MG63 (cell line): ENCODE measurements at regions not wholly inside any gene's neighbourhood (a gene's known extent, or its start where the extent isn't known, plus 50 kb on each side); places are given as distances from the start of the nearest gene placed in this dataset.
A peak's percentile ranks its signal among the peaks of the same experiment; 100 is the strongest.

Experiments
- DNase-seq: peaks from one replicate; pipeline ENCODE4 v3.0.0-alpha.2; 2020
- H3K27me3 ChIP-seq: fragments of 250-450 bp; sonication (Bioruptor Pico); 2 replicates; pipeline ENCODE4 v1.5.1; 2020; ENCODE audit warnings: mild to moderate bottlenecking, moderate library complexity
- H3K36me3 ChIP-seq: fragments of 250-450 bp; sonication (Bioruptor Pico); 2 replicates; pipeline ENCODE4 v1.5.1; 2020; ENCODE audit warnings: mild to moderate bottlenecking, moderate library complexity
- H3K4me3 ChIP-seq: fragments of 250-450 bp; sonication (Bioruptor Pico); 2 replicates; pipeline ENCODE4 v1.5.1; 2020; ENCODE audit warnings: mild to moderate bottlenecking, moderate library complexity
- H3K9me3 ChIP-seq: fragments of 250-450 bp; sonication (Bioruptor Pico); 2 replicates; pipeline ENCODE4 v1.5.1; 2020; ENCODE audit warnings: mild to moderate bottlenecking, moderate library complexity

GRCh38 chr14:73800970-73801515, 50.6 kb upstream of the PTGR2 start:
- Histone ChIP-seq H3K9me3 (no peaks in the 10 kb centered on the region), H3K4me3 (no peak overlapping the region), H3K36me3 (no peaks in the 10 kb centered on the region), H3K27me3 (no peaks in the 10 kb centered on the region)
- DNase-seq = no peak

- Histone ChIP-seq H3K36me3 (no peaks in the 10 kb centered on the region), H3K27me3 (no peaks in the 10 kb centered on the region), H3K9me3 (no peaks in the 10 kb centered on the region), H3K4me3 (no peak overlapping the region)
- no peak for DNase-seq
Observed at GRCh38 chr14:73797543-73798265, 53.9 kb upstream of the PTGR2 start.

- no peaks in the 10 kb centered on the region for H3K36me3 ChIP-seq
- no peaks in the 10 kb centered on the region for H3K27me3 ChIP-seq
- no peaks in the 10 kb centered on the region for H3K9me3 ChIP-seq
- H3K4me3 ChIP-seq = no peak overlapping the region
- no peak for DNase-seq
Observed at GRCh38 chr14:73796893-73797542, 54.6 kb upstream of the PTGR2 start.

GRCh38 chr14:73796415-73796814, 55.2 kb upstream of the PTGR2 start:
- no peaks in the 10 kb centered on the region for H3K9me3 ChIP-seq
- no peak for DNase-seq
- no peaks in the 10 kb centered on the region for H3K36me3 ChIP-seq
- H3K4me3 ChIP-seq = no peak overlapping the region
- H3K27me3 ChIP-seq = no peaks in the 10 kb centered on the region

GRCh38 chr14:73795974-73796373, 55.7 kb upstream of the PTGR2 start:
- Histone ChIP-seq H3K36me3 (no peaks in the 10 kb centered on the region), H3K9me3 (no peaks in the 10 kb centered on the region), H3K4me3 (no peak overlapping the region), H3K27me3 (no peaks in the 10 kb centered on the region)
- DNase-seq = peak; percentile 62

GRCh38 chr14:73795466-73795865, 56.2 kb upstream of the PTGR2 start:
- Histone ChIP-seq H3K9me3 (no peaks in the 10 kb centered on the region), H3K27me3 (no peaks in the 10 kb centered on the region), H3K36me3 (no peaks in the 10 kb centered on the region), H3K4me3 (no peak overlapping the region)
- no peak for DNase-seq

GRCh38 chr14:73794146-73794545, 57.5 kb upstream of the PTGR2 start:
- no peak for DNase-seq
- H3K36me3 ChIP-seq = no peaks in the 10 kb centered on the region
- no peaks in the 10 kb centered on the region for H3K27me3 ChIP-seq

GRCh38 chr14:73792481-73792880, 59.1 kb upstream of the PTGR2 start:
- no peak for DNase-seq
- no peak overlapping the region for H3K4me3 ChIP-seq
- H3K9me3 ChIP-seq = no peaks in the 10 kb centered on the region
- H3K36me3 ChIP-seq = no peaks in the 10 kb centered on the region
- no peaks in the 10 kb centered on the region for H3K27me3 ChIP-seq

More at GRCh38 chr14:73794146-73794545, 57.5 kb upstream of the PTGR2 start:
- no peaks in the 10 kb centered on the region for H3K9me3 ChIP-seq
- H3K4me3 ChIP-seq = no peak overlapping the region

GRCh38 chr14:73789989-73790581, 61.5 kb upstream of the PTGR2 start:
- Histone ChIP-seq H3K9me3 (no peaks in the 10 kb centered on the region), H3K4me3 (no peak overlapping the region)

GRCh38 chr14:73788701-73789551, 62.7 kb upstream of the PTGR2 start:
- Histone ChIP-seq H3K36me3 (no peaks in the 10 kb centered on the region), H3K4me3 (no peak overlapping the region), H3K27me3 (no peaks in the 10 kb centered on the region), H3K9me3 (no peaks in the 10 kb centered on the region)
- no peak for DNase-seq

More at GRCh38 chr14:73789989-73790581, 61.5 kb upstream of the PTGR2 start:
- no peaks in the 10 kb centered on the region for H3K36me3 ChIP-seq
- no peaks in the 10 kb centered on the region for H3K27me3 ChIP-seq
- peak; percentile 86 for DNase-seq

- H3K36me3 ChIP-seq = no peaks in the 10 kb centered on the region
- no peak for DNase-seq
- no peaks in the 10 kb centered on the region for H3K27me3 ChIP-seq
- no peaks in the 10 kb centered on the region for H3K9me3 ChIP-seq
- H3K4me3 ChIP-seq = no peak overlapping the region
Observed at GRCh38 chr14:73788317-73788598, 63.4 kb upstream of the PTGR2 start.

GRCh38 chr14:73787486-73788316, 63.9 kb upstream of the PTGR2 start:
- no peaks in the 10 kb centered on the region for H3K36me3 ChIP-seq
- H3K4me3 ChIP-seq = peak overlapping the region; percentile 57
- H3K9me3 ChIP-seq = no peaks in the 10 kb centered on the region
- no peaks in the 10 kb centered on the region for H3K27me3 ChIP-seq
- no peak for DNase-seq

- peak; percentile 54 for DNase-seq
- Histone ChIP-seq H3K4me3 (peak overlapping the region; percentile 57), H3K9me3 (no peaks in the 10 kb centered on the region), H3K36me3 (no peaks in the 10 kb centered on the region), H3K27me3 (no peaks in the 10 kb centered on the region)
Observed at GRCh38 chr14:73786636-73787485, 64.8 kb upstream of the PTGR2 start.

GRCh38 chr14:73785834-73786635, 65.6 kb upstream of the PTGR2 start:
- H3K27me3 ChIP-seq = no peaks in the 10 kb centered on the region
- peak; percentile 79 for DNase-seq

More at GRCh38 chr14:73785834-73786635, 65.6 kb upstream of the PTGR2 start:
- no peaks in the 10 kb centered on the region for H3K9me3 ChIP-seq
- H3K4me3 ChIP-seq = peak overlapping the region; percentile 57
- no peaks in the 10 kb centered on the region for H3K36me3 ChIP-seq
